Left ventricle myocardium inferior (tissue), 1 donor: ENCODE measurements at regions not wholly inside any gene's neighbourhood (a gene's known extent, or its start where the extent isn't known, plus 50 kb on each side); places are given as distances from the start of the nearest gene placed in this dataset.
"Not testable (repeated sequence)": the region's sequence is repeated elsewhere in the genome, so short reads cannot be mapped to it uniquely, and the experiment has no call there.

Experiments
- DNase-seq: peaks from one replicate; pipeline ENCODE4 v3.0.0-alpha.2; 2020
- H3K27ac ChIP-seq: fragments of 200-600 bp; replicated peaks from 2 replicates; pipeline ENCODE4 v1.8.0; 2021
- H3K27me3 ChIP-seq: fragments of 200-600 bp; 2 replicates; pipeline ENCODE4 v1.8.0; 2021; ENCODE audit warnings: low read depth
- H3K36me3 ChIP-seq: fragments of 200-600 bp; 2 replicates; pipeline ENCODE4 v1.8.0; 2021
- H3K4me1 ChIP-seq: fragments of 200-600 bp; 2 replicates; pipeline ENCODE4 v1.8.0; 2021
- H3K4me3 ChIP-seq: fragments of 200-600 bp; 2 replicates; pipeline ENCODE4 v1.8.0; 2021; ENCODE audit warnings: mild to moderate bottlenecking, moderate library complexity
- H3K9me3 ChIP-seq: fragments of 200-600 bp; replicated peaks from 2 replicates; pipeline ENCODE4 v1.8.0; 2021
- intact Hi-C: fragments of 100-400 bp; cut with micrococcal nuclease; formaldehyde crosslinking; loops from one replicate; pipeline ENCODE4 v1.11.0; 2022
- TF ChIP-seq, protein P1 (sequence below): fragments of 200-600 bp; IDR thresholded peaks from 2 replicates; pipeline ENCODE4 v1.8.0; 2021; ENCODE audit warnings: antibody characterized with exemption, mild to moderate bottlenecking, borderline replicate concordance
- donor health status: DM: no; HTN: yes; CAD: no; lungs with severe emphysema.

GRCh38 chr1:60615666-60616065 is 466.7 kb upstream of the NFIA start:
- intact Hi-C loops, result no loop called here
- Histone ChIP-seq H3K4me1 (peaks cover 3% of the 10 kb centered on the region), H3K9me3 (peaks cover 6% of the 10 kb centered on the region), H3K27me3 (no peaks in the 10 kb centered on the region), H3K4me3 (no peak overlapping the region), H3K27ac (no peak overlapping the region), H3K36me3 (no peaks in the 10 kb centered on the region)
- no peak for DNase-seq
- TF ChIP-seq, protein P1, sequence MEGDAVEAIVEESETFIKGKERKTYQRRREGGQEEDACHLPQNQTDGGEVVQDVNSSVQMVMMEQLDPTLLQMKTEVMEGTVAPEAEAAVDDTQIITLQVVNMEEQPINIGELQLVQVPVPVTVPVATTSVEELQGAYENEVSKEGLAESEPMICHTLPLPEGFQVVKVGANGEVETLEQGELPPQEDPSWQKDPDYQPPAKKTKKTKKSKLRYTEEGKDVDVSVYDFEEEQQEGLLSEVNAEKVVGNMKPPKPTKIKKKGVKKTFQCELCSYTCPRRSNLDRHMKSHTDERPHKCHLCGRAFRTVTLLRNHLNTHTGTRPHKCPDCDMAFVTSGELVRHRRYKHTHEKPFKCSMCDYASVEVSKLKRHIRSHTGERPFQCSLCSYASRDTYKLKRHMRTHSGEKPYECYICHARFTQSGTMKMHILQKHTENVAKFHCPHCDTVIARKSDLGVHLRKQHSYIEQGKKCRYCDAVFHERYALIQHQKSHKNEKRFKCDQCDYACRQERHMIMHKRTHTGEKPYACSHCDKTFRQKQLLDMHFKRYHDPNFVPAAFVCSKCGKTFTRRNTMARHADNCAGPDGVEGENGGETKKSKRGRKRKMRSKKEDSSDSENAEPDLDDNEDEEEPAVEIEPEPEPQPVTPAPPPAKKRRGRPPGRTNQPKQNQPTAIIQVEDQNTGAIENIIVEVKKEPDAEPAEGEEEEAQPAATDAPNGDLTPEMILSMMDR, result no peak

- no peak overlapping the region for H3K27ac ChIP-seq
- H3K27me3 ChIP-seq, result no peaks in the 10 kb centered on the region
- intact Hi-C loops, result no loop called here
- no peaks in the 10 kb centered on the region for H3K36me3 ChIP-seq
- peaks cover 6% of the 10 kb centered on the region for H3K9me3 ChIP-seq
- TF ChIP-seq, protein P1, result no peak
- H3K4me3 ChIP-seq, result no peak overlapping the region
- H3K4me1 ChIP-seq, result no peaks in the 10 kb centered on the region
- DNase-seq, result no peak
Measured at GRCh38 chr1:60612790-60613189, 469.6 kb upstream of the NFIA start.

GRCh38 chr1:60606921-60607320 is 475.4 kb upstream of the NFIA start:
- intact Hi-C loops, H3K4me1 ChIP-seq, H3K27me3 ChIP-seq, DNase-seq, H3K4me3 ChIP-seq, H3K27ac ChIP-seq, H3K36me3 ChIP-seq: not testable (repeated sequence)
- peaks cover 17% of the 10 kb centered on the region for H3K9me3 ChIP-seq

DNA sequence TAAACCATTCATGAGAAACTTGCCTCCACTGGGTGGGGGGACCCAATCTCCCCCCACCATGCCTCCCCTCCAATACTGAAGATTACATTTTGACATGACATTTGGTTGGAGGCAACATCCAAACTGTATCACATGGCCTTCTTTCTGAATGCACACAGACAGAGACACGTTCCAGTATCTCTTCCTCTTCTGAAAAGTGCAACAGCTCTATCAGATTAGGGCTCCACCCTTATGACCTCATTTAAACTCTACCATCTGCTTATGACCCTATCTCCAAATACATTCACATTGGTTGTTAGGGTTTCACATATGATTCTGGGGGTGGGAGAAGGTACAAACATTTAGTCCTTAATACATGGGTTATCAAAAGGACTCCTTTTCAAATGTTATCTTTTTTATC is 481.8 kb upstream of the NFIA start:
- H3K27ac ChIP-seq, result no peak overlapping the region
- TF ChIP-seq, protein P1, result no peak
- DNase-seq, result no peak
- no peak overlapping the region for H3K4me3 ChIP-seq
- H3K9me3 ChIP-seq, result peaks cover 6% of the 10 kb centered on the region
- H3K4me1 ChIP-seq, result peaks cover 12% of the 10 kb centered on the region
- no peaks in the 10 kb centered on the region for H3K36me3 ChIP-seq
- H3K27me3 ChIP-seq, result no peaks in the 10 kb centered on the region
- intact Hi-C loops, result no loop called here

DNA sequence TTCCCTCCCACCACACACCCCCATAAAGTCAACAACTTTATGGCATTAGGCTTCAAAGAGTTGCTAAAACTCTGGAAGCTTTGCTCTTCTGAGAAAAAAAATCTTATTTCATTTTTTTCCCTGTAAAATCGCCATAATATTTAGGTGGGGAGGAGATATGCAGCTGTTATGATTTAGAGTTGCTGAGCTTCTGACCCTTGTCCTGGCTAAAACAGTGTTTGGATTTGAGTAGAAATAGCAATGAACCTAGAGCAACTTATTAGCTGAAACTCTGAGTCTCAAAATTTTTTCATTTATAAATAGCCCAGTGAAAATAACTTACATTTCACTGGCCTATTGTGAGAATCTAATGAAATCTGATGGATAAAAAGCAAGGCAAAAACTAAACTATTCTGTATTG is 482.8 kb upstream of the NFIA start:
- no peaks in the 10 kb centered on the region for H3K27me3 ChIP-seq
- no peaks in the 10 kb centered on the region for H3K36me3 ChIP-seq
- no peak overlapping the region for H3K4me3 ChIP-seq
- no peak for DNase-seq
- peaks cover 12% of the 10 kb centered on the region for H3K4me1 ChIP-seq
- intact Hi-C loops, result no loop called here
- H3K27ac ChIP-seq, result no peak overlapping the region
- peaks cover 3% of the 10 kb centered on the region for H3K9me3 ChIP-seq
- TF ChIP-seq, protein P1, result no peak

GRCh38 chr1:60598041-60598910 is 484.1 kb upstream of the NFIA start:
- intact Hi-C loops, result no loop called here
- Histone ChIP-seq H3K9me3 (peaks cover 3% of the 10 kb centered on the region), H3K4me3 (no peak overlapping the region), H3K27ac (no peak overlapping the region), H3K4me1 (peaks cover 12% of the 10 kb centered on the region), H3K27me3 (no peaks in the 10 kb centered on the region), H3K36me3 (no peaks in the 10 kb centered on the region)
- TF ChIP-seq, protein P1, result no peak
- DNase-seq, result no peak
